Stimulated activated CD4-positive, alpha-beta T cell treated with anti-CD3 and anti-CD28 coated beads, TNF-alpha, amount 100 ng/mL, for 1 hour (primary cell): ENCODE measurements at regions not wholly inside any gene's neighbourhood (a gene's known extent, or its start where the extent isn't known, plus 50 kb on each side); places are given as distances from the start of the nearest gene placed in this dataset.
"Not testable (repeated sequence)": the region's sequence is repeated elsewhere in the genome, so short reads cannot be mapped to it uniquely, and the experiment has no call there.

ENCODE experiments used
- DNase-seq, 3 donors: peaks; one replicate each; pipeline ENCODE4 v3.0.0-alpha.2; 2020; ENCODE audit warnings: low read depth in 3 of 3, low spot score in 1 of 3

DNA sequence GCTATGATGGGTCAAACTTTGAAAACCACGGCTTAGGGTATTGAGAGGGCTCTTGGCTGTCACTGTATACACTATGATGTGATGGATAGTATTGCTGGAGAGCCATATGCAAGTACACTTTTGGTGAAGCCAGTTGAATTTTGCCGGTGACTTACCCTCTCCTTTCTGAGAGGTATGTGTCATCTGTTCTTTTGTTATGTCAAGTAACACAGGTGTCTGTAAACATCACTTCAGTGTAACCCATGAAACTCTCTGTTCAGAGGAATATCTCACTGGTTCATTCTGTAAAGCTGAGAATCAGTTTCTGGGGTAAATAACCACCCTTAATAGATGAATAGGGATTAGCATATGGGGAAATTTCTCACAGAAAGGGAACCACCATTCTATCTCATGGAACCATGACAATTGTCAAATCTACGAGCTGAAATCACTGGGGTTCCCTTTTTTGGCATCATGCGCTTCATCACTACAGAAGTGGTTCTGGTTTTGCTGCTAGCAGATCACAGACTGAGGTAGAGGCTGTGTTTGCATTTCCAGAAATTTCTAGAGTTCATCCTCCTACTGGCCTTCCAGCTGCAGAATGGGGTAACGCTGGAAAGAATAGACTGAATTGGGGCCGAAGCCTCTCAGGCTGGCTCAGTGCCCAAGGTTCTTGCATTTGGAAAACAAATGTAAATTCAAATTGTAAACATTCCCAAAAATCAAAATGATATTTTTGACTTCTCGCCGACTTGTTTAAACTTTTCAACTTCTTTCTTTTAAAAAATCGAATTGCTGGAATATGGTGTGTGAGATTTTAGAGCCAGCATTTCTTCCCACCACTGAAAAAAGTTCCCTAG, 83.3 kb upstream of the CREB5 start:
- no peak for DNase-seq

DNA sequence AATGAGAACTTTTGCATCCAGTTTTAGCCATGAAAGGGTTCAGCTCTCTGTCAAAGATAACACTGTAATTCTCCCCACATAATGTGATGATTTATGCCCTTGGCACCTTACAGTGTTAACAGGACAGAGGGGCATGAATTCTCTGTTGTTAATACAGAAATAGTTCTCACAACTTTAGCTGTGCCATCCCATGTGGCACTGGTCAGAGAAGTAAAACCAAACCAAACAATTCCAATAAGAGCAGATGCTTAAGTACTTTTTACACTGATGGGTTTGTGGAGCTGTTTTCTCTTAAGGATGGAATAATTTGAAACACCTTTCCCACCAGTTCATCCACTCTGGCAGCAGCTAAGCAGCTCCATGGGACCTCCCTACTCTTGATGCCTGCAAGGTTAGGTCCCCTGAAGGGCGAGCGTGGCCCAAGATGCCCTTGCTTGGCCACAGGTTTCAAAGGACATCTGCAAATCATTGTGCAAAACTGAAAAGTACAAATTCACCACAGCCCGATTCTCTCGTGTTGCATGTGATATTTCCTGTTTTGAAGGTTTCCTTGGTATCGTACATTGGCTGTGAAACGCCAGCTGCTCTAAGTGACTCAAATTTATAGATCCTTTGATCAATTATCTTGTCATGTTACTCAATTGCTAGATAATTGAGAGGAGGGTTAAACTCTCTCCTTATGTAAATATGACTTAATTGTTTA, 82.5 kb upstream of the CREB5 start:
- no peak for DNase-seq

DNA sequence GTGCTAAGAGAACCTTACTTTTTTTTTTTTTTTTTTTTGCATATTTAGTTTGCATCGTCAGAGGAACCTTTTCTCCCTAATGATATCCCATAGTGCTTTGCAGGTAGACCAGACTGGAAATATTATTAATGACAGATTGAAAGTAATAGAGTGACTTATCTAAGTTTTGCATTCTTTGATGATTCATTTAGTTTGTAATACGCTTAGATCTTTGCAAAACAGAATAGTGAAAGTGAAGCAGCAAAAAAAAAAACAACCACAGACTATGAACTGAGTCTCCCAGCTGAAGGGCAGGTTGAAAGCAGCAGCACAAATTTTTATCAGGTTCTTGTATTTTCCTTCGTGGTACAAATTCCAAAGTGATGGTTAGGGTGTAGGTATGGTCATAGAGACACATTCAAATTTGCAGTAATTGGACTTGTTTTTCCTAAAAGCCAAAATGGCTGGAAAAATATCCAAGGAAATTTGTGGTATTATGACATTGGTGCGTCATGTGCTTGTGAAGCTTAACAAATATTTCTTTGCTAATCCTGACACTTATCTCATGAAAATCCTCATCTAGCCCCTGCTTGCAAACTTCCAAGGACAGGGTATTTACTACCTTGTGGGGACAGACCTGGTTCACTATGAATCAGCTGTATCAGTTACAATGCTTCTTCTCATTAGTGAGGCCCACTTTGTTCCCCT, 81.8 kb upstream of the CREB5 start:
- DNase-seq = no peak

DNA sequence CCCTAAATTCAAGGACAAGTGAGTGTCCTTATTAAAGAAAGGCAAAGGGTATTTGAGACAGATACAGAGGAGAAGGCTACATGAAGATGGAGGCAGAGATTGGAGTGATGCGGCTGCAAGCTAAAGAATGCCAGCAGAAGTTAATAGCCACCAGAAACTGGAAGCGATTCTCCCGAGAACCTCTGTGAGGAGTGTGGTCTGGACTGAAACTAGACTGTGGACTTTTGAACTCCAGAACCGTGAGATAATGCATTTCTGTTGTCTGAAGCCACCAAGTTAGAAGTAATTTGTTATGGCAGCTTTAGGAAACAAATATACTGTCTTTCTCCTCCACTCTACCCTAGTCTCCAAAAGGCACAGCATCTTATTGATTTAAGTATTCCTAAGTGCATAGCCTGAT, 80.3 kb upstream of the CREB5 start:
- DNase-seq = no peak

DNA sequence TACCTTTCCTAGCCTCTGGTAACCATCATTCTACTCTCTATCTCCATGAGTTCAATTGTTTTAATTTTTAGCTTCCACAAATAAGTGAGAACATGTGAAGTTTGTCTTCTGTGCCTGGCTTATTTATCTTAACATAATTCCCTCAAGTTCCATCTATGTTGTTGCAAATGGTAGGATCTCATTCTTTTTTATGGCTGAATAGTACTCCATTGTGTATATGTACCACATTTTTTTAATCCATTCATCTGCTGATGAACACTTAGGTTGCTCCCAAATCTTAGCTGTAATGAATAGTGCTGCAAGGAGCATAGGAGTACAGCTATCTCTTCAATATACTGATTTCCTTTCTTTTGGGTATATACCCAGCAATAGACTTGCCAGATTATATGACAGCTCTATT, 78.8 kb upstream of the CREB5 start:
- DNase-seq = not testable (repeated sequence)

DNA sequence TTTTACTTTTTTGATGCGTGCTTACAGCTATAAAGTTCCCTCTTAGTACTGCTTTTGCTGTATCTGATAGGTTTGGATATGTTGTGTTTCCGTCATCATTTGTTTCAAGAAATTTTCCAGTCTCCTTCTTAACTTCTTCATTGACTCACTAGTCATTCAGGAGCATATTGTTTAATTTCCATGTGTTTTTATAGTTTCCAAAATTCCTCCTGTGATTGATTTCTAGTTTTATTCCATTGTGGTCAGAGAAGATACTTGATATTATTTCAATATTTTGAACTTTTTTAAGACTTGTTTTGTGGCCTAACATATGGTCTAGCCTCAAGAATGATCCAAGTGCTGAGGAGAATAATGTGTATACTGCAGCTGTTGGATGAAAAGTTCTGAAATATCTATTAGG, 75.5 kb upstream of the CREB5 start:
- DNase-seq = no peak

DNA sequence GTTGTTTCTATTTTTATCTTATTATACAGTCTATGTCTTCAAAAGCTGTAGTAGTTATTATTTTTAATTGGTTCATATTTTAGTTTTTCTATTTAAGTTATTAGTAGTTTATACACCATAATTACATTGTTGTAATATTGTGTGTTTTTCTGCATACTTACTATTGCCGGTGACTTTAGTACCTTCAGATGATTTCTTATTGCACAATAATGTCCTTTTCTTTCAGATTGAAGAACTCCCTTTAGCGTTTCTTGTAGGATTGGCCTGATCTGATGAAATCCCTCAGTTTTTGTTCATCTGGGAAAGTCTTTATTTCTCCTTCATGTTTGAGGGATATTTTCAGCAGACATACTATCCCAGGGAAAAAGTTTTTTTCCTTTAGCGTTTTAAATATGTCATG, 74.3 kb upstream of the CREB5 start:
- no peak for DNase-seq

DNA sequence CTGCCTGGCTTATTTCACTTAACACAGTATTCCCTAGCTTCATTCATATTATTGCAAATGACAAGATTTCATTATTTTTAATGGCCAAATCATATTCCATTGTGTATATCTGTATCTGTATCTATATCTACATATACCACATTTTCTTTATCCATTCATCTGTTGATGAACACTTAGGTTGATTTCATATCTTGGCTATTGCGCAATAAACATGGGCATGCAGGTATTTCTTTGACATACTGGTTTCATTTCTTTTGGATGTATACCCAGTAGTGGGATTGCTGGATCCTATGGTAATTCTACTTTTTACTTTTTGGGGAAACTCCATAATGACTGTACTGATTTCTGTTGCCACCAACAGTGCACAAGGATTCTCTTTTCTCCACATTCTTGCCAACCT, 68.9 kb upstream of the CREB5 start:
- no peak for DNase-seq

DNA sequence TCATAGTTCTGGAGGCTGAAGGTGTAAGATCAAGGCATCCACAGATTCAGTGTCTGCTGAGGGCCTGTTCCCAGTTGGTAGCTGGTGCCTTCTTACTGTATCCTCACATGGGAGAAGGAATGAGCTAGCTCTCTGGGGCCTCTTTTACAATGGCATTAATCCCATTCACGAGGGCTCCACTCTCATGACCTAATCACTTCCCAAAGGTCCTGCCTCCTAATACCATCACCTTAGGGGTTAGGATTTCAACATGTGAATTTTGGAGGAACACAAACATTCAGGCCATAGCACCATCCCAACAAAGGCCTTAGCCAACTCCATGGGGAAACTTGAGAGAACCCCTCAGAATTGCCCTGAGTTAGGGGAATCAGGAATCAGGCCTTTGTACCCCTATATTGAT, 66.1 kb upstream of the CREB5 start:
- no peak for DNase-seq

DNA sequence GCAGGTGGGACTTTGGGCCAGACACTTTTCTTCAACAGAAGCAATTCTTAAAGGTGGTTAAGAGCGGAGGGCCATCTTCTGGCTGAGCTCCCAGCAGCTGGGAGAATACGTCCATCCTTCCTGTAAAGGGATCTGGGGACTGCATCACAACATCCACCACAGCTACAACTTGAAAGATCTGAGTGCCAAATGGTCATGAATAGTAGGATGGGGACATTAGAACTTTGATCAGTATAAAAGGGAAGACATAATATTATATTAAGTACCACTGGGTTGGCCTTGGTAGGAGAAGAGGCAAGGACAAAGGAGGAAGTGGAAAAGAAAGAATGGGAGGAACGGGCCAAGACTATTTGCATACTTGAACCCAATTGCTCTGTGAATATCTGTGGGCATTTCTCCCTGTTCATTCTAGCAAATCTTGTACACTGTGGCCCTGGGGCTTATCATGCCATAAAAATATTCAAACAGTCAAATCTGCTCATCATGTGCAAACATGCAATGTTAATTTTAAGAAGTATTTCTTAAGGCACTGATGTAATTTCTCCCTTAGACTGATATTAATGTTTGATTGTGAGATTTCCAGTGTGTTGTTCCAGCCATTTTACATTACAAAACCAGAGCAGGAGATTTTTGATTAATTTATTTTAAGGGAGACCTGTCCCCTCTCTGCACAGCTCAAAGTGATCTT, 65.5 kb upstream of the CREB5 start:
- no peak for DNase-seq

DNA sequence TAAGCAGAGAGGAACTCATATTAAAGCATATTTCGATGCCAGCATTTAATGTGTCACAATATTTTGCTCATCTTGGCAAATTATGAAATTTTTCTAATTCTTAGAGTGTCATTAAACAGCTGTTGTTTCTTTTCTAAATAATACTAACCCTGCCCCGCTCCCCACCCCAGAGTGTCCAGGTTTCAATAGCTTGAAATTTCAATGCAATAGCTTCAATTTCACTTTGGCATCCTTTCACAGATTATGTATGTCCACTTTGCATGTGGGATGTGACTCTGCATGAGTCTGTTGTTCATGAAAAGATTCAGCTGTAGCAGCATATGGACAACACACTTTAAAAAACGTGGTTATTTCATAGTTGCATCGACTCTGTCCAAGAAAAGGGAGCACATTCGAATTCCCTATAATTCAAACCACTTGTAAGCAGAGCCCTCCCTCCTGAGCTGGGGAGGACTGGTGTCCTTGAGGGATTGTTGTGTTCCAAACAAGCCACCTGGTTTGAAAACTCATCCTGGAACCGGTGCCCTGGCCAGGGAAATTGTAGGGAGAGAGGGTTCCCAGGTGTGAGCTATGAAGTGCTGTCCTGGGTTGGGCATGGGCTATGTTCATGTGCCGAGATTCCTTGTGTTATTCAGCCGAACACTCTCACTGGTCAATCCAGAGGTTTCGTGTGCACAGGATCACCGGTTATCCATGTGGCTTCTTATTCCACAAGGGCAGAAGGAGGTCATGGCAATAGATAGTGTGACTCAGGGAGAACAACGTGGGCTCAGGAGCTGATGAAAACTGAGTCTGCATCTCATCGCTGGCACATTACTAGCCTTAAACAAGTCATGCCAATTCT, 64.6 kb upstream of the CREB5 start:
- no peak for DNase-seq

DNA sequence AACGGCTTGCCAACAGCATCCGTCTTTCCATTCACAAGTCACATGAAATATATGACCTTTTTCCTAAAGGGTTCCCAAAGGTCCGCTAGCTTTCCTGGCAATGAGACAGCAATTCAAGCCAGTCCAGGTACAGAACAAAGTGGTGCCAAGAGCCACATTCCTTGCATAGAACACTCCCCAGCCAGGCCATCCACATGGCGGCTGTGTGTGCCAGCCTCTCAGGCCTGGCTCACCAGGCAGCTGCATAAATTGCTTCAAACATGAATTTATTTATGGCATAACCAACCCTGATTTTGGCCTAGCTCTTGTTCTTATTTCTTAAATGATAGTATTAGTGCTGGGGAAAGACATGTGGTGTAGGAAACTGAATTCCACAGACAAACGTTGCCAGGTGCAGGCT, 63.7 kb upstream of the CREB5 start:
- no peak for DNase-seq

DNA sequence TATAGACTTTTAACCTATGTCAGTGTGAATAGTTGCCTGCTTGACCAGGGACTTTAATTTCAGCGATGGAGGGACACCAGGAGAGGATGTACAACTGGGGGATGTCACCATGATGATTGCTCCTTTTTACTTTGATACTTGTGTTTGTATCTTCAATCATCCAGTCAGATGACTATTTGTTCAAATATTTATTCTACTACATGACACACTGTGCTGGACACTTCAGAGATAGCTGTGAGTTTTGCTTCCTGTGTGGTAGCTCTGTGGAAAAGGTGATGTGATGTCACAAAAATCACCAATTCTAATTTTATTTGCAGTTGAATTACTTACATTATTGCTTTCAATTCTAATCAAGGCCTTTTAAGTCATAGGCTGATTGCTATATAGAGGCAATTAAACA, 62.7 kb upstream of the CREB5 start:
- DNase-seq = no peak

DNA sequence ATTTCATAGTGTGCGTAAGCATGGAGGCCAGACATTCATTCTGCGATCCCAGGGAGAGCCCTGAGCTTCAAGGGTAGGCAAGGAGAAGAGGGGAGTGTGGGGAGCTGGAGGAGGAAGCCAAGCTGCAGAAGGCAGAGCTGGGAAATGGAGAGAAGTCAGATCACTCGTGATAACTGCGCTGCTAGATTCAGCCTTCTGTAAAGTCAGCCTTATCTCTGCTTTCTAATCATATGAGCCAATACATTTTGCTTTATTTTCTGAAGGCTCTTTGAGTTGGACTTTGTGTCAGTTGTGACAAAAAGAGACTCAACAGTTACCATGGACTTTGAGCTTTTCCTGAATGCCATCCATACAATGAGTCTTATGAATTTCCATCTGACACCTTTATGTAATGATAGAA, 61.7 kb upstream of the CREB5 start:
- no peak for DNase-seq

DNA sequence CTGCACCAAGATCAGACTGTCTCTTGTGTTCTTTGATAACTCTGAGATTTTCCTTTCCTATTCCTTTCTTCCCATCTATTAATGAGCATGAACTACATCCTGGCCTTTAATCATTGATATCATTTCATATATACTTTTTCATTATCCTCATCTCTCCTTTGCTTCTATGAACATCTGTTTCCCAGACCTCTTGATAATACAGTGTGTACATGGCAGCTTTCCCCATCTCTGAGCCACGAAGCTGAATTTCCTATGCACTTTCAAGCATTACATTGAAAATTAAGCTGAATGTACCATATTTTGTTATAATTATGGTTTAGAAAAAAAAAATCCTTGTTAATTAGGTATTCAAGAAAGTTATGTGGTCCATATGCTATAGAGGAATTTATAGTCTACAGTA, 60.9 kb upstream of the CREB5 start:
- DNase-seq = no peak

DNA sequence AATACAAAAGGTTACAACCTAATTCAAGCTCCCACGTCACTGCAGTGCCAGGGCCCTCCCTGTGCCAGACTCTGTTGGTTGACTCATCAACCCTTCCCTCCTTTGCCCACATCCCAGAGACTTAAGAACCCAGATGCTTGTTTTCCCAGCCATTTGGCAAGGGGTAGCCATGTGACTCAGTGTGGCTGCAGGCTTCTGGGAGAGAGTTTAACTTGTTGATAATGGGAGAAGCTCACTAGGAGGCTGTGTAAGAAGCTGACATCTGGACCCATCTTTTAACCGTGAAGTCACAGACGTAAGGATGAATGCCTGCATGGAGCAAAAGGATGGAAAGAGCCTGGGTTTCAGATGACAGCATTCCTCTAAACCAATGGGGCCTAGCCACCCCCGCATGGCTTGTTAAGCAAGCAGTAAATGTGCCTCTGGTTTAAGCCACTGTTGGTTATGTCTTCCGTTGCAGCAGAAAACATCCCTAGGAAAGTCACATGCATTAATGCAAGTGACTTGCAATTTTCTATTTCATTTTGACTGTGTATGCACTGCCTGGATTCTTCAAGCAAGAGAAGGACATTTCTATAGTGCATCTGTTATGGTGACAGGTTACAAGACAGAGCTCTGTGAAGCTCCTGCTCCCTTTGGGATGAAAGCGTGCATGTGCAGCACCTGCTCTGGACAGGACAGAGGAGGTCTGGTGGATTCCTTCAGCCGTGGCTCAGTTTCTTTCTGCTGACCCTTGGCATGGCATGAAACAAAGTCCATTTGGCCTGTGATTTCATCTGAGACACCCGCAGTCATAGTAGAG, 57.5 kb upstream of the CREB5 start:
- no peak for DNase-seq

DNA sequence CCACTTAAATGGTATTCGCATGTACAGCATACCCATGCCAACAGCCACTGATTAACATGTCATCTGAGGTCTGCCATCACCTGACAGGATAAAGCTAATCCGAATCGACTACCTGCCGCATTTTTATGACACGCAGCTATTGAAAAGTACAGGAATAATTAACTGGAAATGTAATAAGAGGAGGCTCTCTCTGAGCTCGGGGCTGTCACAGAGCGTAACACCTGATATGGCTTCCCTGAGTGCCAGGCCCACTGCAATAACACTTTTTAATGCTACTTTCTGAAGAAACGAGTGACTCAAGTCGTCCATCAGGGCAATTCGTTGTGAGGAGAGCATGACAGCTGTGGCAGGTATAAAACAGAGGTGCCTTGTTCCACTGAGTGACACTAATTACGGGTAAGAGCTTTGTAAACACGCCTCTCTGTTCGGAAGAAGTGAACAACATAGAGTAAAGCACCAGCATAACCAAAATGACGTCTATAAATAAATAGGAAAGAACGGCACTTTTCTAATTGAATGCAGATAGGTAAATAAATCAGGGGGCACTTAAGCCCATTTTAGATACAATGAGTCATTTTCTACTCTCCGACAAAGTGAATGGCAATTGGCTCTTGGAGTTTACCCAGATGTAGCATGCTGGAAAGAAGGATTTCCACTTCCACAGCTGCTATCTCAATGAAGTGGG, 56.5 kb upstream of the CREB5 start:
- DNase-seq = no peak

DNA sequence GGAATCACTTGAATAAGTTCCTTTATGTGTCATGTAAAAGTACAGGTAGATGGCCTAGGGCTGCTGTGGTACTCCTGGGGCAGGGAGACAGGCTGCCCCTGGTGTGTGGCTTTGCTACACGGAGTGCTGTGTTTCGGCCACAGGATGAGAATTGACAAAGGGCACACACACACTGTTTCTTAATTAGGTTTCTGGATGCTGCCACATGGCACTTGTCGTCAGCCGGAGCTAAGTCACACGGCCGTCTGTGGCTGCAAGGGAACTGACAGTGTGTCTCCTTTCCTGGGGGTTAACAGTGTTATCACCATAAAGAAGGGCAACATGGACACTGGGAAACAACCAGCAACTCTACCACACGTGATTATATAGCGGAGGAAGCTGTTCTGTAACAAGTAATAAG, 55.7 kb upstream of the CREB5 start:
- no peak for DNase-seq

DNA sequence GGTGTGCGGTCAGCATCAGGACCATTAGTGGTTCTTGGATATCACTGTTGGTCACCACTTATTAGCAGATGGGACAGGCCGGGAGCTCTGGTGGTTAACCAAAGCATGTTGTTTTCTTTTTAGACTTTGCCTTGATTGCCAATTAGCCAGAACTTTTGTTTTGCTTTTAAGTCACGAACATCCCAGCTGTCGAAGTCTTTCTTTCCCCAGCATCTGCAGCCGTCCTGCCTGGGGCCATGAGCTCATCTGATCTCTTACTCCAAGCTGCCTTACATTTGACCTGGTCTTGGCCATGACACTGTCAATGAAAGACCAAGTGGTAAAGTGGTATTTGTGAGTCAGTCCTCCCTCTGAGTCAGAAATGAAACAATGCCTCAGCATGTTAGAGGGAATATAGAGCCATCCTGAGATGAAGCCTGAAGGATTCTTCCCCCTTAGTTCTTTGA, 53.9 kb upstream of the CREB5 start:
- no peak for DNase-seq
